DOHH2 (cell line): ENCODE measurements at regions not wholly inside any gene's neighbourhood (a gene's known extent, or its start where the extent isn't known, plus 50 kb on each side); places are given as distances from the start of the nearest gene placed in this dataset.

ENCODE experiments used
- EZH2phosphoT487 ChIP-seq: fragments of 200-600 bp; sonication (generic); IDR thresholded peaks from 2 replicates; pipeline ENCODE4 v1.6.1; 2017; ENCODE audit warnings: borderline replicate concordance, mild to moderate bottlenecking, antibody characterized with exemption, low read length, moderate library complexity, mixed read lengths
- TF ChIP-seq, protein P1 (sequence below): fragments of 200-600 bp; sonication (generic); IDR thresholded peaks from one replicate; pipeline ENCODE4 v1.5.1; 2014; ENCODE audit warnings: antibody characterized with exemption, mild to moderate bottlenecking, low read depth, low read length; ENCODE audit not compliant: poor library complexity, severe bottlenecking

DNA sequence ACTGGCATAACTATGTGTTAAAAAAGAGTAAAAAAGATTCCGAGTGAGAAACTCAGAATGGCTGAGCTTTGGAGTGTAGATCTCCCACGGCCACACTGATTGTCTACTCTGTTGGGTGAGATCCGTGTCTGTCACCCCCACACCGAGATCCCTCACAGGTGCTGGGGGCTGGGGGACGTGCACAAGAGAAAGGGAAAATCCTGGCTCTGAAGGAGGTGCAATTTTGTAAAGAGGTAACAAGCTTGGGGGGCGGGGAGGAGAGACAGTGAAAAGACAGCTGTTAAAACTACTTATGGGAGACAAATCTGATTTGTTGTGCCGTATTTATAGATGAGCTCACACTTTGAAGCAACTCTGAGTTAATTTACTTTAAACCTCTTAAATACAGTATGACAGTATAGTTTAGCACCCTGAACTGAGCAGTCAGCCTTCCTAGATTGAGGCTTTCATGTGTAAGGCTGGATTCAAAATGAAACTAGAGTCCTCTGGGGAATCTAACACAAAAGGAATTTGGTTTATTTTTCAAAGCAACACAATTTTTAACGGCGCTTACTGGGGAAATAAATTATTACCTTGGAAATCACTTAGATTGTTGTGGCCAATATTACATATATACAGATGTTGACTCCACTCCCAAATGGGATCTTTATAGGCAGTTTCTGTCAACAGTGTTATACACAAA is 167.4 kb upstream of the RGS6 start:
- TF ChIP-seq, protein P1, sequence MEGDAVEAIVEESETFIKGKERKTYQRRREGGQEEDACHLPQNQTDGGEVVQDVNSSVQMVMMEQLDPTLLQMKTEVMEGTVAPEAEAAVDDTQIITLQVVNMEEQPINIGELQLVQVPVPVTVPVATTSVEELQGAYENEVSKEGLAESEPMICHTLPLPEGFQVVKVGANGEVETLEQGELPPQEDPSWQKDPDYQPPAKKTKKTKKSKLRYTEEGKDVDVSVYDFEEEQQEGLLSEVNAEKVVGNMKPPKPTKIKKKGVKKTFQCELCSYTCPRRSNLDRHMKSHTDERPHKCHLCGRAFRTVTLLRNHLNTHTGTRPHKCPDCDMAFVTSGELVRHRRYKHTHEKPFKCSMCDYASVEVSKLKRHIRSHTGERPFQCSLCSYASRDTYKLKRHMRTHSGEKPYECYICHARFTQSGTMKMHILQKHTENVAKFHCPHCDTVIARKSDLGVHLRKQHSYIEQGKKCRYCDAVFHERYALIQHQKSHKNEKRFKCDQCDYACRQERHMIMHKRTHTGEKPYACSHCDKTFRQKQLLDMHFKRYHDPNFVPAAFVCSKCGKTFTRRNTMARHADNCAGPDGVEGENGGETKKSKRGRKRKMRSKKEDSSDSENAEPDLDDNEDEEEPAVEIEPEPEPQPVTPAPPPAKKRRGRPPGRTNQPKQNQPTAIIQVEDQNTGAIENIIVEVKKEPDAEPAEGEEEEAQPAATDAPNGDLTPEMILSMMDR = no peak
- TF ChIP-seq EZH2phosphoT487 = no peak
